ENCODE measurements at regions not wholly inside any gene's neighbourhood (a gene's known extent, or its start where the extent isn't known, plus 50 kb on each side); places are given as distances from the start of the nearest gene placed in this dataset.
"Not testable (repeated sequence)": the region's sequence is repeated elsewhere in the genome, so short reads cannot be mapped to it uniquely, and the experiment has no call there.

DNA sequence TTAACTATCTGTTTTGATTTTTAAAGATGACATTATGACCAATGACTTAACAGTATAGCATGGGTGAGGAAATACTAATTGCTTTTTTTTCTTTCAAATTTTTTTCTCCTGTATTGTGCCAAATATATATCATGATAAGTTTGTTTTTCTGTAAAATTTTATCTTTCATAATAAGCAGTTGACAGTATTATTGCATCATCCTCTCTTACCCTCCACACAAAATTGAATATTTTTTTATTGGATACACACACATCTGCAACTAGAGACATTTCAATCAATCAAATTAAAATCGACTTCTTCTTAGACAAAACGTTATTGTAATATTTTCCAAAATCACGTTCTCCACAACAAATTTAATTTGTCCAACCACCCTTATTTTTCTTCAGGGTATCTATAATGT lies 330.4 kb upstream of the BRINP3 start:
- no peak for DNase-seq (ENCODE audit: low read depth, low spot score)
- H3K4me3 ChIP-seq (ENCODE audit: insufficient read length, low read depth): no peak overlapping the region
- no peaks in the 10 kb centered on the region for H3K4me1 ChIP-seq (ENCODE audit: insufficient read depth, insufficient read length)
- H3K27me3 ChIP-seq (ENCODE audit: insufficient read depth, insufficient read length): no peaks in the 10 kb centered on the region
- no peaks in the 10 kb centered on the region for H3K36me3 ChIP-seq (ENCODE audit: insufficient read depth, insufficient read length, low read length)
- H3K9ac ChIP-seq (ENCODE audit: insufficient read length, low read depth): no peak overlapping the region
- TF ChIP-seq SUZ12 (IDR thresholded peaks at IDR 0.05; ENCODE audit: extremely low read depth, insufficient read depth, insufficient read length) (no peak), YY1 (IDR thresholded peaks at IDR 0.05; ENCODE audit: insufficient read depth, insufficient read length) (no peak), ZNF274 (IDR thresholded peaks at IDR 0.05; ENCODE audit: low read depth, low read length) (no peak)
- H3K9me3 ChIP-seq (ENCODE audit: insufficient read depth, low read length): no peaks in the 10 kb centered on the region

DNA sequence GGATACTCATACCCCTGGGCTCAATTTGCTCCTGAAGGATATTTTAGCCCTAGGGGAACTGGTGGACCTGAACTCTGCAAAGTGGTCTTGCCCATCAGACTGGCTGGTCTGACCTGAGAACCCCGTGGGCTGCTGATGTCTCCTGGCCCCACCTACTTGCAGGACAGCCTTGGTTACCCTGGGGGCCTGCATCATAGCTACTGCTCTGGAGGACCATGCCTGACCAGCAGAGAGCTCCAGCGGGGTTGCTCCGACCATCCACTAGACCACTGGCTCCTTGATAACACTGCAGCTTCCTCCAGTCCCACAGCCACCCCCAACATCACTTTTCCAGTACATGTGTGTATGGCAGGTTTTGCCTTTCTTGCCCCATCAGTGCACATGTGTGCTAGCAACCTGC lies 331.6 kb upstream of the BRINP3 start:
- H3K9ac ChIP-seq (ENCODE audit: insufficient read length, low read depth): no peak overlapping the region
- DNase-seq (ENCODE audit: low read depth, low spot score): no peak
- no peaks in the 10 kb centered on the region for H3K9me3 ChIP-seq (ENCODE audit: insufficient read depth, low read length)
- no peaks in the 10 kb centered on the region for H3K27me3 ChIP-seq (ENCODE audit: insufficient read depth, insufficient read length)
- TF ChIP-seq YY1 (IDR thresholded peaks at IDR 0.05; ENCODE audit: insufficient read depth, insufficient read length): no peak
- TF ChIP-seq SUZ12 (IDR thresholded peaks at IDR 0.05; ENCODE audit: extremely low read depth, insufficient read depth, insufficient read length): no peak
- no peak for TF ChIP-seq ZNF274 (IDR thresholded peaks at IDR 0.05; ENCODE audit: low read depth, low read length)
- no peak overlapping the region for H3K4me3 ChIP-seq (ENCODE audit: insufficient read length, low read depth)
- H3K4me1 ChIP-seq (ENCODE audit: insufficient read depth, insufficient read length): no peaks in the 10 kb centered on the region
- no peaks in the 10 kb centered on the region for H3K36me3 ChIP-seq (ENCODE audit: insufficient read depth, insufficient read length, low read length)

DNA sequence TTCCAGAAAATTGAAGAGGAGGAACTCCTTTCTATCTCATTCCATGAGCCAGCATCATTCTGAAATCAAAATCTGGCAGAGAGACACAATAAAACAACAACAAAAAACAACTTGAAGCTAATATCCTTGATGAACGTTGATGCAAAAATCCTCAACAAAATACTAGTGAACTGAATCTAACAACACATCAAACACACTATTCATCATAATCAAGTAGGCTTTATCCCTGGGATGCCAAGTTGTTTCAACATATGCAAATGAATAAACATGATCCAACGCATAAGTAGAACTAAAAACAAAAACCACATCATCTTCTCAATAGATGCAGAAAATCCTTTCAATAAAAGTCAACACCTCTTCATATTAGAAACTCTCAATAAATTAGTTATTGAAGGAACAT lies 335.3 kb upstream of the BRINP3 start:
- no peaks in the 10 kb centered on the region for H3K4me1 ChIP-seq (ENCODE audit: insufficient read depth, insufficient read length)
- no peak for DNase-seq (ENCODE audit: low read depth, low spot score)
- no peak overlapping the region for H3K9ac ChIP-seq (ENCODE audit: insufficient read length, low read depth)
- no peaks in the 10 kb centered on the region for H3K36me3 ChIP-seq (ENCODE audit: insufficient read depth, insufficient read length, low read length)
- no peaks in the 10 kb centered on the region for H3K9me3 ChIP-seq (ENCODE audit: insufficient read depth, low read length)
- H3K4me3 ChIP-seq (ENCODE audit: insufficient read length, low read depth): no peak overlapping the region
- TF ChIP-seq YY1 (IDR thresholded peaks at IDR 0.05; ENCODE audit: insufficient read depth, insufficient read length): no peak
- no peak for TF ChIP-seq ZNF274 (IDR thresholded peaks at IDR 0.05; ENCODE audit: low read depth, low read length)
- no peak for TF ChIP-seq SUZ12 (IDR thresholded peaks at IDR 0.05; ENCODE audit: extremely low read depth, insufficient read depth, insufficient read length)
- H3K27me3 ChIP-seq (ENCODE audit: insufficient read depth, insufficient read length): no peaks in the 10 kb centered on the region

DNA sequence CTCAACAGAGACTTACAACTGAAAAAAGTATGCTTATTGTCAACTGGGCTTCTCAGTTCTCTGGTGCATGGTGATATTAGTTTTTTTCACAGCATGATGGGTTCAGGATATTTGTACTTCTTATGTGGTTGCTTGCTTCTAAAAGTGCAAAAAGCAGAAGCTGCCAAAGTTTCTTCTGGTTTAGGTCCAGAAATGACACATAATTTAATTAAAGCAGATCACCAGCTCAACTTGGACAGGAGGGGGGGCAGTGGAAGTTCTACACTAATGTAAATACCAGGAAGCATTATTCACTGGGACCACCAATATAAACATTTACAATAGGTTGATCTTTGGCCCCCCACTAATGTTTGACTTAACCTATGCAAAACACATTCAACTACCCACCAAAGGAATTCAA lies 354.8 kb upstream of the BRINP3 start:
- Histone ChIP-seq H3K36me3 (ENCODE audit: insufficient read depth, insufficient read length, low read length) (no peaks in the 10 kb centered on the region), H3K9ac (ENCODE audit: insufficient read length, low read depth) (no peak overlapping the region), H3K9me3 (ENCODE audit: insufficient read depth, low read length) (no peaks in the 10 kb centered on the region), H3K4me1 (ENCODE audit: insufficient read depth, insufficient read length) (no peaks in the 10 kb centered on the region), H3K27me3 (ENCODE audit: insufficient read depth, insufficient read length) (no peaks in the 10 kb centered on the region), H3K4me3 (ENCODE audit: insufficient read length, low read depth) (no peak overlapping the region)
- no peak for DNase-seq (ENCODE audit: low read depth, low spot score)
- TF ChIP-seq SUZ12 (IDR thresholded peaks at IDR 0.05; ENCODE audit: extremely low read depth, insufficient read depth, insufficient read length) (no peak), ZNF274 (IDR thresholded peaks at IDR 0.05; ENCODE audit: low read depth, low read length) (no peak), YY1 (IDR thresholded peaks at IDR 0.05; ENCODE audit: insufficient read depth, insufficient read length) (no peak)

DNA sequence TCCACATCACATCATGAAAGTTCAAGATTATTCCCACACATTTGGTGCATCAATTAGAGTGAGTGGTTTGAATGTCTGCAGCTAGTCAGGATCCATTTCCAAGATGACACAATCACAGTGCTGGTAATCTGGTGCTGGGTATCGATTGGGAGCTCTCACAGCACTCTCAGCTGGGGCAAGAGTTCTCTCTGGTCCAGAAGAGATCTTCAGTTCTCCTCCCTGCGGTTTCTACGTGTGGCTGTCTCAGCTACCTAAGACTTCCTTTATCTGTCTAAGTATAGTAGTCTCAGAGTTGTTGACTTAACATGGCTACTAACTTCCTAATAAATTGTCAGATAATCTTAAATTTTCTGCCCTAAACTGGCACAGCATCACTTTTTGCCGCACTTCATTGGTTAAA lies 358.0 kb upstream of the BRINP3 start:
- Histone ChIP-seq H3K9ac (ENCODE audit: insufficient read length, low read depth) (no peak overlapping the region), H3K4me3 (ENCODE audit: insufficient read length, low read depth) (no peak overlapping the region), H3K36me3 (ENCODE audit: insufficient read depth, insufficient read length, low read length) (no peaks in the 10 kb centered on the region), H3K27me3 (ENCODE audit: insufficient read depth, insufficient read length) (no peaks in the 10 kb centered on the region), H3K4me1 (ENCODE audit: insufficient read depth, insufficient read length) (no peaks in the 10 kb centered on the region), H3K9me3 (ENCODE audit: insufficient read depth, low read length) (no peaks in the 10 kb centered on the region)
- no peak for DNase-seq (ENCODE audit: low read depth, low spot score)
- TF ChIP-seq SUZ12 (IDR thresholded peaks at IDR 0.05; ENCODE audit: extremely low read depth, insufficient read depth, insufficient read length) (no peak), ZNF274 (IDR thresholded peaks at IDR 0.05; ENCODE audit: low read depth, low read length) (no peak), YY1 (IDR thresholded peaks at IDR 0.05; ENCODE audit: insufficient read depth, insufficient read length) (no peak)

DNA sequence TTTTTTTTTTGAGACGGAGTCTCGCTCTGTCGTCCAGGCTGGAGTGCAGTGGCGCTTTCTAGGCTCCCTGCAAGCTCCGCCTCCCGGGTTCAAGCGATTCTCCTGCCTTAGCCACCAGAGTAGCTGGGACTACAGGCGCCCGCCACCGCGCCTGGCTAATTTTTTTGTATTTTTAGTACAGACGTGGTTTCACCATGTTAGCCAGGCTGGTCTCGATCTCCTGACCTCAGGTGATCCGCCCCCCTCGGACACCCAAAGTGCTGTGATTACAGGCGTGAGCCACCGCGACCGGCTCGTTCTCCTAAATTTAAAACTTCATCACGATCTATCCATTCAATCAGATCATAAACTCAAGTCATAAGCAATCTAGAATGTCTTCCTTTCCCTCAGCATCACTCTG lies 359.5 kb upstream of the BRINP3 start:
- not testable (repeated sequence) for H3K4me1 ChIP-seq (ENCODE audit: insufficient read depth, insufficient read length); H3K9ac ChIP-seq (ENCODE audit: insufficient read length, low read depth); H3K27me3 ChIP-seq (ENCODE audit: insufficient read depth, insufficient read length); H3K4me3 ChIP-seq (ENCODE audit: insufficient read length, low read depth); DNase-seq (ENCODE audit: low read depth, low spot score); H3K9me3 ChIP-seq (ENCODE audit: insufficient read depth, low read length); H3K36me3 ChIP-seq (ENCODE audit: insufficient read depth, insufficient read length, low read length)

DNA sequence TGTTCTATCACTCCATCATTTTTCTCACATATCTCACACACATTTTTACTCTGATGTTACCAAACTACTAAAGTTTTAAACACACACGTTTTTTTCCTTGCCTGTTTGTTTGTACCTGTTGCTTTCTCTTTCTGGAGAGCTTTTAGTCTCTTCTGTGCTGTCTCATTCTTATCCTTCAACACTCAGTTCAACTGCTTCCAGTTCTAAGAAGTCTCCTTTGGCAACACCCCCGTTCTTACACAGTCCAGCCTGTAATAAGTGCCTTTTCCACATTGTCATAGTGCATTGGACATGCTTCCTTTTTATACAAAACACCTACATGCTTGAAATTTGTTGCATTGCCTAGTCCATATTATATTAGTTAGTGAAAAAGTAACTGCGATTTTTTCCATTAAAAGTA lies 360.2 kb upstream of the BRINP3 start:
- no peaks in the 10 kb centered on the region for H3K27me3 ChIP-seq (ENCODE audit: insufficient read depth, insufficient read length)
- DNase-seq (ENCODE audit: low read depth, low spot score): no peak

DNA sequence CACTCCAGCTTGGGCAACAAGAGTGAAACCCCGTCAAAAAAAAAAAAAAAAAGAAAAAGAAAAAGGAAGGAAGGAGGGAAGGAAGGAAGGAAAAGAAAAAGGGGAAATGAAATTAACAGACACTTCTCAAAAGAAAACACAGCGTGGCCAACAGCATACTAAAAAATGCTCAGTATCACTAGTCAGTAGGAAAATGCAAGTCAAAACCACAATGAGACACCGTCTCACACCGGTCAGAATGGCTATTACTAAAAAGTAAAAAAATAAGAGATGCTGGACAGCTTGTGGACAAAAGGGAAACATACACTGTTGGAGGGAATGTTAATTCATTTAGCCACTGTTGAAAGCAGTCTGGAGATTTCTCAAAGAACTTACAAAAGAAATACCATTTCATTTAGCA lies 369.5 kb upstream of the BRINP3 start:
- Histone ChIP-seq H3K9me3 (ENCODE audit: insufficient read depth, low read length) (no peaks in the 10 kb centered on the region), H3K4me3 (ENCODE audit: insufficient read length, low read depth) (no peak overlapping the region), H3K9ac (ENCODE audit: insufficient read length, low read depth) (no peak overlapping the region), H3K27me3 (ENCODE audit: insufficient read depth, insufficient read length) (no peaks in the 10 kb centered on the region), H3K36me3 (ENCODE audit: insufficient read depth, insufficient read length, low read length) (no peaks in the 10 kb centered on the region), H3K4me1 (ENCODE audit: insufficient read depth, insufficient read length) (no peaks in the 10 kb centered on the region)
- TF ChIP-seq ZNF274 (IDR thresholded peaks at IDR 0.05; ENCODE audit: low read depth, low read length): no peak
- TF ChIP-seq YY1 (IDR thresholded peaks at IDR 0.05; ENCODE audit: insufficient read depth, insufficient read length): no peak
- no peak for TF ChIP-seq SUZ12 (IDR thresholded peaks at IDR 0.05; ENCODE audit: extremely low read depth, insufficient read depth, insufficient read length)
- no peak for DNase-seq (ENCODE audit: low read depth, low spot score)

More for the DNA sequence above, 360.2 kb upstream of the BRINP3 start:
- Histone ChIP-seq H3K36me3 (ENCODE audit: insufficient read depth, insufficient read length, low read length) (no peaks in the 10 kb centered on the region), H3K4me3 (ENCODE audit: insufficient read length, low read depth) (no peak overlapping the region), H3K9me3 (ENCODE audit: insufficient read depth, low read length) (no peaks in the 10 kb centered on the region), H3K9ac (ENCODE audit: insufficient read length, low read depth) (no peak overlapping the region), H3K4me1 (ENCODE audit: insufficient read depth, insufficient read length) (no peaks in the 10 kb centered on the region)
- TF ChIP-seq ZNF274 (IDR thresholded peaks at IDR 0.05; ENCODE audit: low read depth, low read length) (no peak), YY1 (IDR thresholded peaks at IDR 0.05; ENCODE audit: insufficient read depth, insufficient read length) (no peak), SUZ12 (IDR thresholded peaks at IDR 0.05; ENCODE audit: extremely low read depth, insufficient read depth, insufficient read length) (no peak)

Data from NT2/D1 (cell line).